Suprapubic skin (tissue), 4 donors: ENCODE measurements at regions not wholly inside any gene's neighbourhood (a gene's known extent, or its start where the extent isn't known, plus 50 kb on each side); places are given as distances from the start of the nearest gene placed in this dataset.

ENCODE experiments used
- CTCF ChIP-seq, 2 donors: fragments of 200-600 bp in 1 of 2; fragments of 450-650 bp in 1 of 2; sonication (generic) in 1 of 2; IDR thresholded peaks; one replicate each; pipeline ENCODE4 v1.5.1; 2016 to 2019; ENCODE audit warnings: antibody characterized with exemption in 2 of 2, mild to moderate bottlenecking in 1 of 2, moderate library complexity in 1 of 2
- EP300 ChIP-seq: sonication (generic); formaldehyde crosslinking; IDR thresholded peaks from one replicate; pipeline ENCODE4 v1.6.1; 2017; ENCODE audit warnings: antibody characterized with exemption
- POLR2A ChIP-seq, 2 donors: fragments of 450-650 bp; IDR thresholded peaks; one replicate each; pipeline ENCODE4 v1.6.1; 2017; ENCODE audit warnings: antibody characterized with exemption in 2 of 2, mild to moderate bottlenecking in 2 of 2, moderate library complexity in 2 of 2
- POLR2AphosphoS5 ChIP-seq, 3 donors: sonication (generic); formaldehyde crosslinking; IDR thresholded peaks; one replicate each; pipeline ENCODE4 v1.6.1; 2017; ENCODE audit warnings: antibody characterized with exemption in 3 of 3

- TF ChIP-seq CTCF (IDR thresholded peaks at IDR 0.05) (no peak), POLR2A (IDR thresholded peaks at IDR 0.05) (no peak), EP300 (no peak), POLR2AphosphoS5 (IDR thresholded peaks at IDR 0.05) (no peak)
These were observed 938.0 kb upstream of the SLC35B3 start for GRCh38 chr6:9373308-9373707.
